ENCODE measurements at regions not wholly inside any gene's neighbourhood (a gene's known extent, or its start where the extent isn't known, plus 50 kb on each side); places are given as distances from the start of the nearest gene placed in this dataset.

DNA sequence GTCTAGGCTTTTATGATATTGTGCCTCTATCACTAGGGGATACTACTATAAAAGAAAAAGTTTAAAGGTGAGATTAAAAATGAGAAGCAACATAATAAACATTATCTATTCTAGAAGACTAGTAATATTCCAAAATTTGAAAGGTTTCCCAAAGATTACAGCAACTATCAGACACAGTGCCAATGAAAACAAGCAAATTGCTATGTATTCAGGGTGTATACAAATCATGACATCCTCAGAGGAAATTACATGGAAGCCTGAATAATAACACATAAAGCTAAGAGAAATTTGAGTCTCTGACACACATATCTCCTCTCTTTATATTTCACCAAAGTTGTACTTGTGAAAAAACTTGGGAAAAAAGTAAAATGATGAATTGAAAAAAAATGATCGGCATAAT, 327.0 kb downstream of the SEC23A start:
- H3K56ac ChIP-seq (ENCODE audit: extremely low read depth, insufficient read depth, low read length): no peak overlapping the region
- in situ Hi-C loops (cut with MboI; ENCODE audit: low sequenced_read_pairs) (no loop called here), intact Hi-C loops (cut with micrococcal nuclease) (no loop called here), dilution Hi-C loops (cut with HindIII; ENCODE audit: low sequenced_read_pairs, unreplicated experiment) (no loop called here)
- H2BK20ac ChIP-seq (ENCODE audit: low read depth, low read length): no peak overlapping the region
- no peak overlapping the region for H3K4me3 ChIP-seq (ENCODE audit: insufficient read depth, low read depth, low read length)
- TF ChIP-seq MAZ (IDR thresholded peaks at IDR 0.05; ENCODE audit: borderline replicate concordance, low read depth, low read length) (no peak), MAFK (IDR thresholded peaks at IDR 0.05; ENCODE audit: low read depth, low read length) (no peak), RAD21 (IDR thresholded peaks at IDR 0.05; ENCODE audit: low read length) (no peak), RCOR1 (IDR thresholded peaks at IDR 0.05; ENCODE audit: insufficient replicate concordance, low read length) (no peak), BHLHE40 (IDR thresholded peaks at IDR 0.05; ENCODE audit: low read depth, low read length) (no peak), POLR2A (IDR thresholded peaks at IDR 0.05; ENCODE audit: low read depth, low read length) (no peak), CEBPB (IDR thresholded peaks at IDR 0.05; ENCODE audit: low read depth, low read length) (no peak), RFX5 (IDR thresholded peaks at IDR 0.05; ENCODE audit: low read depth, low read length) (no peak), MXI1 (IDR thresholded peaks at IDR 0.05; ENCODE audit: borderline replicate concordance, low read depth, low read length) (no peak), NFE2L2 (IDR thresholded peaks at IDR 0.05; ENCODE audit: low read depth, low read length) (no peak), FOS (IDR thresholded peaks at IDR 0.05; ENCODE audit: low read depth, low read length) (no peak)
- TF ChIP-seq, protein P1, sequence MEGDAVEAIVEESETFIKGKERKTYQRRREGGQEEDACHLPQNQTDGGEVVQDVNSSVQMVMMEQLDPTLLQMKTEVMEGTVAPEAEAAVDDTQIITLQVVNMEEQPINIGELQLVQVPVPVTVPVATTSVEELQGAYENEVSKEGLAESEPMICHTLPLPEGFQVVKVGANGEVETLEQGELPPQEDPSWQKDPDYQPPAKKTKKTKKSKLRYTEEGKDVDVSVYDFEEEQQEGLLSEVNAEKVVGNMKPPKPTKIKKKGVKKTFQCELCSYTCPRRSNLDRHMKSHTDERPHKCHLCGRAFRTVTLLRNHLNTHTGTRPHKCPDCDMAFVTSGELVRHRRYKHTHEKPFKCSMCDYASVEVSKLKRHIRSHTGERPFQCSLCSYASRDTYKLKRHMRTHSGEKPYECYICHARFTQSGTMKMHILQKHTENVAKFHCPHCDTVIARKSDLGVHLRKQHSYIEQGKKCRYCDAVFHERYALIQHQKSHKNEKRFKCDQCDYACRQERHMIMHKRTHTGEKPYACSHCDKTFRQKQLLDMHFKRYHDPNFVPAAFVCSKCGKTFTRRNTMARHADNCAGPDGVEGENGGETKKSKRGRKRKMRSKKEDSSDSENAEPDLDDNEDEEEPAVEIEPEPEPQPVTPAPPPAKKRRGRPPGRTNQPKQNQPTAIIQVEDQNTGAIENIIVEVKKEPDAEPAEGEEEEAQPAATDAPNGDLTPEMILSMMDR (conservative IDR thresholded peaks at IDR 0.05; ENCODE audit: low read depth, low read length): no peak
- H3K4me2 ChIP-seq (ENCODE audit: low read depth, low read length): no peak overlapping the region
- no peak overlapping the region for H2AK9ac ChIP-seq (replicated peaks; ENCODE audit: low read depth, low read length, poor library complexity)
- H2AFZ ChIP-seq (replicated peaks; ENCODE audit: low read length, poor library complexity): no peak overlapping the region
- no peaks in the 10 kb centered on the region for H3K79me1 ChIP-seq (ENCODE audit: low read depth in 1 of 2, low read length in 2 of 2)
- no peaks in the 10 kb centered on the region for H3K4me1 ChIP-seq (ENCODE audit: control insufficient read depth, insufficient read depth, low read length)
- no peaks in the 10 kb centered on the region for H3K27me3 ChIP-seq (ENCODE audit: control insufficient read depth, insufficient read depth, low read length)
- no peak overlapping the region for H3K27ac ChIP-seq (ENCODE audit: insufficient read depth, low read length)
- no CpG with 5 or more reads among the region's 1 CpG for WGBS, 2 experiments (ENCODE audit: extremely low coverage in 2 of 2, insufficient read length in 1 of 2)
- H3K18ac ChIP-seq (ENCODE audit: low read depth, low read length): no peak overlapping the region
- no peaks in the 10 kb centered on the region for H3K9me1 ChIP-seq (ENCODE audit: insufficient read depth, low read length)
- ATAC-seq (ENCODE audit: low read depth) (no peak), DNase-seq (no peak)
- no peak overlapping the region for H4K5ac ChIP-seq (ENCODE audit: low read depth, low read length)
- no peak overlapping the region for H2BK120ac ChIP-seq (ENCODE audit: low read depth, low read length)
- no peaks in the 10 kb centered on the region for H3K9me3 ChIP-seq (ENCODE audit: control insufficient read depth, insufficient read depth, low read length)
- H3K4ac ChIP-seq (ENCODE audit: low read depth, low read length): no peak overlapping the region
- no peak overlapping the region for H3K9ac ChIP-seq (ENCODE audit: low read depth, low read length)
- POLR2A ChIA-PET (ENCODE audit: unreplicated experiment): no interaction called here
- no TSS peak for BruUV-seq (replicated peaks)
- no peaks in the 10 kb centered on the region for H3K36me3 ChIP-seq (ENCODE audit: control insufficient read depth, insufficient read depth, low read length)
- no peak overlapping the region for H3K23ac ChIP-seq (ENCODE audit: low read depth, low read length)
- H4K8ac ChIP-seq (ENCODE audit: low read depth in 2 of 2, low read length in 2 of 2): no peak overlapping the region
- H2AK5ac ChIP-seq (ENCODE audit: low read depth, low read length): no peak overlapping the region
- no peak overlapping the region for H4K91ac ChIP-seq (ENCODE audit: insufficient read depth, low read depth, low read length)
- no peaks in the 10 kb centered on the region for H4K20me1 ChIP-seq (ENCODE audit: insufficient read depth, low read length)
- H2BK15ac ChIP-seq (ENCODE audit: low read depth, low read length): no peak overlapping the region
- H3K14ac ChIP-seq (replicated peaks; ENCODE audit: low read depth, low read length): no peak overlapping the region
- H2BK5ac ChIP-seq (ENCODE audit: low read depth, low read length, poor library complexity, severe bottlenecking): no peak overlapping the region
- CTCF ChIA-PET: no interaction called here
